GM18499 (cell line): ENCODE measurements at regions not wholly inside any gene's neighbourhood (a gene's known extent, or its start where the extent isn't known, plus 50 kb on each side); places are given as distances from the start of the nearest gene placed in this dataset.
"Not testable (repeated sequence)": the region's sequence is repeated elsewhere in the genome, so short reads cannot be mapped to it uniquely, and the experiment has no call there.

Experiments
- ATAC-seq: cut with Tn5 transposase; IDR thresholded peaks from one replicate; pipeline ENCODE4 v1.9.1; 2021; ENCODE audit warnings: moderate number of reproducible peaks; ENCODE audit not compliant: insufficient read depth, unreplicated experiment

DNA sequence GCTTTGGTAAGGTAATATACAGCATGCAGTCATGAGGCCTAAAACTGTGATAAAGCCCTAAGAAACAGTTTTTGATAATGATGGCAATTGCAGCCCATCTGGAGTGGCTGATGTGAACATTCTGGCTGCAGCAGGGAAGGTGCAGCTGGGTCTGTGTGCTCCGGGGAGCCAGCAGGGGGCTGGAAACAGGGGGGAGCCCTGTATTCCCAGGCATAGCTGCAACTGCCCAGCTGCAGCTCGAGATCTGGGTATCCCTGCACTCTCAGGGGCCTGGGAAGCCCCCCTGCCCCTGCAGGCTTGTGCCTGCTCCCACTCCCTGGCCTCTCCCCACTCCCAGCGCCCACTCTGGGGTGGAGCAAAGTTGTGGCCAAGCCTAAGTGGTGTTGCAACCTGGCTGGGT is 95.6 kb downstream of the RRAGB start:
- no peak for ATAC-seq

DNA sequence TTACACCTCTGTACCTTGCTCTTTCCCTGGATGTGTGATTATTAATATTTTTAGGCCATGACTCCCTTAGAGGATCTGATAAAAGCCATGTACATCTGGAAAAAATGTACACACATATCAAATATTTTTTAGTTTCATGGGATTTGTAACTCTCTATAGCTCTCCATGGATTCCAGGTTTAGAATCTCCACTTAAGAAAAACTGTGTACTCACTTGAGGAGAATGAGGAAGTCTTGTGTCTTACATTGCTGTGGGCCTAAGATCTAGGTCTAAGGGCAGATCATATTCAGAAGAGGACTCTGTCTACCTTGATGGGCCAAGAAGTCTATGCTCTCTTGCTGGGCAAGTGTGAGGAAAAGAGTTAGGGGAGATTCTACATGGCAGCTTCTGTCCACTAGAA is 98.0 kb downstream of the RRAGB start:
- no peak for ATAC-seq

DNA sequence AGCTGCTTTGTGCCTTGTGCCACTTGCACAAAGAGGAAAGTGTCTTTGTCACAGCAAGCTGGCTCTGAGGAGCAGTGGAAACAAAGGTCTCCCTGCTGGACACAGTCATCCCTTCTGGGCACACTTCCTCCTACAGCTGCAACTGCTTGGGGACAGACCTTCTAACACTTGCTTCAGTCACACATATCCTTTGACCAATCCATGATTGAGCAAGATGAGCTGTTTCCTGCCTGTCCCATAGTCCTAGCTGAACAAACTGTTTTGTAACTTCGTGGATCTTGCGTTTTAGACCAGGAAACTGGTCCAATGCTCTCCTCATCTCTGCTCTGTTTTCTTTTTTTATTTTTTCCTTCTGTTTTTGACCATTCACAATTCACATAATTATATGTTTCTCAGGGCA is 98.5 kb downstream of the RRAGB start:
- no peak for ATAC-seq

DNA sequence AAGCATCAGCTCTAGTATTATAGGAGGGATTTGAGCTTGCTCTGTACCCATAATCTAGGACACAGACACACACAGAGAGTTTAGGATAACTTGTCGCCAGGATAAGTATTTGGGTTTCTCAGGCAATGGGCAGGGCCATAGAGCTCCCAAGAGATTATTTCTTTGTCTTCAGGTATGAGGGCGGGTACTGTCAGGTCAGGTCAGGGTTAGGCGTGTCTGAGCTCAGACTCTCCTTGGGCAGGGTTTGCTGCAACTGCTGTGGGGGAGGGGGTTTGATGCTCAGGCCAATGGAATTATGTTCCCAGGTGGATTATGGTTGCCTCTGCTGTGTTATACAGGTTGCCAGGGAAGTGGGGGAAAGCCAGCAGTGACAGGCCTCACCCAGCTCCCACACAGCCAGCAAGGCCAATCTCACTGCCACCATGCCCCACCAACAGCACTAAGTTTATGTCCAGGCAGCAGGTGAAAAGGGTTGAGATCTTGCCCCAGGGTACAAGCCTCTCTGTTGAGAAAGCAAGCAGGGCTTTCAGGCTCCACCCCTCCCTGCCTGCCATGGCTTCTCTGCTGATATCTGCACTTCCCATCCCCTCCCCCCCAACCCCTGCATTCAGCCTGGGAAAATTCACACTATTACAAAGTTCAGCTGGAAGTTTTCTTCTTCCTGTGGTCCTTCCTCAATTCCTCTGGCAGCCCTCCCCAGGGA is 101.3 kb downstream of the RRAGB start:
- ATAC-seq, result no peak

DNA sequence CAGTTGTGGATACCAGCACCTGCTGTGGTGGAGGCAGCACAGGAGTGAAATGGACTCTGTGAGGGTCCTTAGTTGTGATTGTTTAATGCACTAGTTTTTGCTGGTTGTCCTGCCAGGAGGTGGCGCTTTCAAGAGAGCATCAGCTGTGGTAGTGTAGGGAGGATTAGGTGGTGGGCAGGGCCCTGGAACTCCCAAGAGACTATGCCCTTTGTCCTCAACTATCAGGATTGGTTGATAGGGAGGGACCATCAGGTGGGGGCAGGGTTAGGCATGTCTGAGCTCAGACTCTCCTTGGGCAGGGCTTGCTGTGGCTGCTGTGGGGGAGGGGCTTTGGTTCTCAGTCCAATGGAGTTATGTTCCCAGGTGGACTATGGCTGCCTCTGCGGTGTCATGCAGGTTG is 121.9 kb downstream of the RRAGB start:
- ATAC-seq, result no peak

DNA sequence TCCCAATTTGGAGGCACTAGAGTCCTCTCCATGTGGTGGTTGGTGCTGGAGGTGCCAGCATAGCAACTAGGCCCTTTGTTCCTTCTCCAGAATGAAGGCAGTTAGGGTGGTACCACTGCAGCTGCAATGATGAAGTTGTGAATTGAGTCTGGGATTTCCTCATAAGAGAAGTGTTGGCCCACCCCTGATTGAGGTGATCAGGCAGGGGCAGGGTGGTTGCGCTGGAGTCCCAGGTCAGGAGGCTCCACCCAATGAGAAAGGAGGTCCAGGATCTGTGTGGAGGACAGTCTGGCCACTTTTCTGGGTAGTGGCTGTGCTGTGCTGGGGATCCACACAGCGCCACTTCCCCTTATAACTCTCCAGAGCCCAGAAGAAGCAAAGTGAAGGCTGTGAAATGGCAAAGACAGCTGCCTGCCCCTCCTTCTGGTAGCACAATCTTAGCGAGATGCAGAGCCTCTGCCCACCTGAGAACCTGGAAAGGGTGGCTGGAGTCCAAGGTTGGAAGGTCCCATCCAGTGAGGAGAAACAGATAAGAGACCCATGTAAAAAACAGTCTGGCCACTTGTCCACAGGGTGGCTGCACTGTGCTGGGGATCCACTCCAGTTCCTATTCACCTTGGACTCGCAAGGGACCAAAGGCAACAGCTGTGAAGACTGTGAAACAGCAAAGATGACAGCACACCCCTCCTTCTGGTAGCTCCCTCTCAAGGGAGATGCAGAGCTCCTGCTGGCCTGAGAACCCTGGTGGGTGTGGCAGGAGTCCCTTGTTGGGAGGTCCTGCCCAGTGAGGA is 124.6 kb downstream of the RRAGB start:
- no peak for ATAC-seq

DNA sequence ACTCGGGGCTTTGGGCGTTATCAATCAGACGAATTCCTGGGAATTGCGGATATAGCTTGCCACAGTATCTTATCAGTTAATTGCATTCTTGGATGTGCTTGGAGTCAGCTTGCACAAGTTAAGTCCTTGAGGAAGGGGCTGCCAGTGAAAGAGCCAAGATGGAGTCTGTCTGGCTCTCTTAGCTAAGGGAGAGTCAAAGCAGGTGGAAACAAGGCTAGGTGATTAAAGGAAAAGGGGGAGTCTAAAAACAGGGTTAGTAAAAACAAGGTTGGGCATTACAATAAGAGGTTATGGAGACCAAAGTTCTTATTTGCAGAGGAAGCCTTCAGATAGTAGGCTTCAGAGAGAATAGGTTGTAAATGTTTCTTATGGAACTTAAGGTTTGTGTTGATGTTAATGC is 149.2 kb downstream of the RRAGB start:
- ATAC-seq, result not testable (repeated sequence)

DNA sequence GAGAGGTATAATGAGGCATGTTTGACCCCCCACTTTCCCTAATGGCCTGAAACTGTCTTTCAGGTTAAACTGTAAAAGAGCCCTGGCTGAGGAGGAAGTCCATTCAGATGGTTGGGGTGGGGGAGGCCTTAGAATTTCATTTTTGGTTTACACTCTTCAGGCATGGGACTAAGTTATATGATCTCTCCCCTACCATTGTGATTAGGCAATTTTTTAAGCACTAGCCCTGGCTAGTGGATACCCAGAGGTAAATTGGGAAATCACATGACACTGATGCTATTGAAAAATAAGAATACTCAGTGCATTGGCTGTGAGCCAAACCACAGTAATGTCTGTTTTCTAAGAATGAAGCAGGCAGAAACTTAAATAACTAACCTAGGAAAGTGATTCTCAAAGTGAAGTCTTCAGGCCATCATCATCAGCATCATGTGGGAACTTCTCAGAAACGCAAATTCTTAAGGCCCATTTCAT is 149.7 kb downstream of the RRAGB start:
- ATAC-seq, result peak; percentile 84

DNA sequence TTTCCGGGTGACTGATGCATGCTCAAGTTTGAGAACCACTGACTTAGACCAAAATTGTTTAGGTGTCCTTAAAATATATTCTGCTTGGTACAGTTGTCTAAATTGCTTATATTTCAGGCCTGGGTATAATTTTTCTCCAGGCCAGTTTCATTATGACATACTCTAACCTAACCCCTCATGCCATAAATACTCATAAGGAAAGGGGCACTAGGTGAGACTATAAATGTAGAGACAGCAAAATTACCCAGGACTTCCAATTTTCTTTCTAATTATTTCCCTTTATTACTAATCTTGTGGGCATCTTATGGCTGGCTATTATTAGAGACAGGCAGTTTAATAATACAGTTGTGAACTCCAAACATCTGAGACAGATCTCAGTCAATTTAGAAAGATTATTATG is 150.2 kb downstream of the RRAGB start:
- ATAC-seq, result peak; percentile 25

DNA sequence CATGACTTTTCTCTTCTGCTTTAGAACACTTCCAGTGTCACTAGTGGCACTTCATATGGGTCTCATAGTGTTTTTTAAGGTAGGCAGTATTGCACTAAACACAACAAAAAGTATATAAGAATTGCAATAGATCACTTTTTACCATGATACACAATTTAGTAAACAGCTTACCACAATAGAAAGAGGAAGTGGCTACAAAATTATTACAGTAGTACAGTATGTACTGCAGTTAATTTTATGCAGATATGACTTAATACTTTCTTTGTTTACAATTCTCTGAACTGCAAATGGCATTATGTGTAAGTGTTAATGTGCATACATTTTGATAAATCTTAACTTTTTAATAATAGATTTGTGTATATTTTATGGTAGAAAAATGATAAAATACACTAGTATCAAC is 157.3 kb downstream of the RRAGB start:
- ATAC-seq, result peak; percentile 70

DNA sequence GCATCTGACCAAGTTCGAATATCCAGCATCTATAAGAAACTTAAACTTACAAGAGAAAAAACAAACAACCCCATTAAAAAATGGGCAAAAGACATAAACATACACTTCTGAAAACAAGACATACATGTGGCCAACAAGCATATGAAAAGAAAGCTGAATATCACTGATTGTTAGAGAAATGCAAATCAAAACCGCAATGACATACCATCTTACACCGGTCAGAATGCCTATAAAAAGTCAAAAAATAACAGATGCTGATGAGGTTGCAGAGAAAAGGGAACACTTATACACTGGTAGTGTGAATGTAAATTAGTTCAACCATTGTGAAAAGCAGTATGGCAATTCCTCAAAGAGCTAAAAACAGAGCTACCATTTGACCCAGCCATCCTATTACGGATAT is 166.0 kb downstream of the RRAGB start:
- ATAC-seq, result not testable (repeated sequence)

DNA sequence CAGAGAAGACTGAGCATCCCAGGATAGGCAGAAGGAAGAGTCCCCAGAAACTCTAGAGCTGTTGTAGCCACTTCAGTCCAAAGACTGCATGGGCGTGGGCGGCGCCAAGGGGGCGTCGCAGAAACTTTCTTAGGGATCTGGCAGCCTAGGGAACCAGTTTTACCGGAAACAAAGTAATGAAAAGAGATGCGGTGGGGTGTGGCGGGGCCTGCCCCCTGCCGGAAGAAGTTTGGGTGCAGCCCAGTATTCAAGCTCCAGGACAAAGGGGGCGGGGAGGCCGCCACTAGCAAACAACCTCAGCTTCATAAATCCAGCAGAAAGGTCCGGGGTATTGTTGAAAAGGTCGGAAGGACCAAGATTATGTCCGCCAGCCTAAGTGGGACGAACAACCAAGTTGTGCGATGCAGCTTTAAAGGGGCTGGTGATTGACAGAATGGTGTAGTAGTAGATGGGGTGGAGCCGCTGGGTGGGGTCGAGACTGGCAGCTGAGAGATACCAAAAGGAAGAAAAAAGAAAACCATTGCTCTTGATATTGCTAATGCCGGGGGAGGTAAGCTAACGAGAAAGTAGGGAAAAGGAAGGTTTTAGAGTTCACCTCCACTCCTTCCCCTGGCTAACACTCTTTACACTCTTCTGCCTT is 190.5 kb downstream of the RRAGB start:
- peak; percentile 68 for ATAC-seq

DNA sequence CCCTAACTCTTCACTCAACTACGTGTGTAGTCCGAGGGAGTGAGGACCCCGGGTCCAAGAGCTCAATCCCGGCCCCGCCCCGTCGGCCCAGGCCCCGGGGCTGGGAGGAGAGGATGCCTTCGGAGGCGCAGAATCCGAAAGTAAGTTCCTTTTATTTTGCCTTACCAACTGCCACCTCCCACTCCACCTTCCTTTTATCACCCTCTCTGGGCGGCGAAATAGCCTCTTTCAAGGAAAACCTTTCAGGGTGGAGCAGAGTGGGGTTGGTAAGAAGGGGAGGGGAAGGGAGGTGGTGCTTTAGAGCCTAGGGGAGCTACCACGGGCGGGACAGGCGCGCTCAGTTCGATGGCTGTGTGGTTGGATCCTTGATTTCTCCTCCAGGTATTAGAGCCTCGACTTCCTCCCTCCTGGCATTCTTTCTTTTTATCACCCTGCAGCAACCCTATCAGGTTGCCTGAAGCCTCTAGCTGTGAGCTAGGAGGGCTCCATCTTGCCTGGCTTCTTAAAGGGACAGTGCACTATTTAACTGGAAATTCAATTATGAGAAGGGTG is 191.2 kb downstream of the RRAGB start:
- no peak for ATAC-seq

DNA sequence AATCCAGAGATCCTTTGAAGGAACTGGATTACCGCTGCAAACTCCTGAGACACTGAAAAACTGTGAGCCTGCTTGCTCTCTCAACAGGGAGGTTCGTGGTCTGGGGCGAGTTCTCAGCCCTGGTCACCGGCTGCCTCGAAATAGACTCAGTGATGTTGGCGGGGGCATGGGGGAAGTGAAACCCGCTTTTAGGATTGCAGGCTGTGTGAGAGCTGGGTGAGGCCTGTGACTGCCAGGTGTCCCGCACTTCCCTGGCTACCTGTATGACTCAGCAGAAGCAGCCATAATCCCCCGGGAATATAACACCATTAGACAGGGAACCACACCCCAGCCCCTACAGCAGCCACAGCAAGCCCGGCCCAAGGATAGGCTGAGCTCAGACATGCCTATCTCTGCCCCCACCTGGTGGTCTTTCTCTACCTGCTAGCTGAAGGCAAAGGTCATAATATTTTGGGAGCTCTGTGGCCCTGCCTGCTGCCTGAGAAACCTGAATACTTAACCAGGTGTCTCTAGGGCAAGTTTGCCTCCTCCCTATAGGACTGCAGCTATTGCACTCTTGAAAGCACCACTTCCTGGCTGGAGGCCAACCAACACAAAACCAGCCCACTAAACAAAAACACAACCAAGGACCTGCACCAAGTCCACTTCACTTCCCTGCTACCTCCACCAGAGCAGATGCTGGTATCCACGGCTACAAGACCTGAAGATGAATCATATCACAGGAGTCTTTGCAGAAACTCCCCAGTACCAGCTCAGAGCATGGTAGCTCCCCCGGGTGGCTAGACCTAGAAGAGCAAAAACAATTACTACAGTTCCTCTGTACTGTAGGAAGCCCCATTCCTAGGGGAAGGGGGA is 202.0 kb downstream of the RRAGB start:
- ATAC-seq, result peak; percentile 68

DNA sequence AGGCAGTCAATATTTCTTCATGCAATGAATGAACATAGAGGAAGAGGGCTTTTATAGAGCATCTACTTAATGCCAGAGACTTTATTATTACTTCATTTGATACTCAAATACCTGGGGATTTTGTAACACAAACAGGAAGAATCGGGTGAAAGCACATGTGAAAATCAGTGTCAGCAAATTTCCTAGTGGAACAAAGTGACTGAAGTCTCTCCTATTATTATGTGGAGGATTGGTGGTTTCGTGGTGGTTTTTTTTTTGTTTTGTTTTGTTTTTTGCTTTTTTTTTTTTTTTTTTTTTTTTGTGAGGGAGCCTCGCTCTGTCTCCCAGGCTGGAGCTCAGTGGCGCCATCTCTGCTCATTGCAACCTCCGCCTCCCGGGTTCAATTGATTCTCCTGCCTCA is 207.0 kb downstream of the RRAGB start:
- no peak for ATAC-seq

DNA sequence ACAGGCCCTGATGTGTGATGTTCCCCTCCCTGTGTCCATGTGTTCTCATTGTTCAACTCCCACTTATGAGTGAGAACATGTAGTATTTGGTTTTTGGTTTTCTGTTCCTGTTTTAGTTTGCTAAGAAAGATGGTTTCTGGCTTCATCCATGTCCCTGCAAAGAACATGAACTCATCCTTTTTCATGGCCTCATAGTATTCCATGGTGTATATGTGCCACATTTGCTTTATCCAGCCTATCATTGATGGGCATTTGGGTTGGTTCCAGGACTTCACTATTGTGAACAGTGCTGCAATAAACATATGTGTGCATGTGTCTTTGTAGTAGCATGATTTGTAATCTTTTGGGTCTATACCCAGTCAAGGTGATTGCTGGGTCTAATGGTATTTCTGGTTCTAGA is 211.0 kb downstream of the RRAGB start:
- not testable (repeated sequence) for ATAC-seq
